Heart right ventricle (tissue), 16 donors: ENCODE measurements at regions not wholly inside any gene's neighbourhood (a gene's known extent, or its start where the extent isn't known, plus 50 kb on each side); places are given as distances from the start of the nearest gene placed in this dataset.

ENCODE experiments used
- ATAC-seq, 8 donors: fragments of 200-7000 bp; cut with Tn5 transposase; one replicate each; pipeline ENCODE4 v1.9.1; 2020; ENCODE audit warnings: mild to moderate bottlenecking in 8 of 8, moderate library complexity in 8 of 8, moderate number of reproducible peaks in 1 of 8
- DNase-seq, 2 donors: peaks; one replicate each; pipeline ENCODE4 v3.0.0-alpha.2; 2020
- H3K27ac ChIP-seq, 10 donors: fragments of 200-600 bp; sonication (generic) in 2 of 10; one replicate each; pipeline versions ENCODE4 v1.5.0 to v1.8.0; 2020 to 2022; ENCODE audit warnings: mild to moderate bottlenecking in 3 of 10
- H3K27me3 ChIP-seq, 7 donors: fragments of 200-600 bp; one replicate each; pipeline ENCODE4 v1.8.0; 2021 to 2022; ENCODE audit warnings: mild to moderate bottlenecking in 2 of 7
- H3K36me3 ChIP-seq, 9 donors: fragments of 200-600 bp; sonication (generic) in 1 of 9; one replicate each; pipeline versions ENCODE4 v1.5.0 to v1.8.0; 2020 to 2022; ENCODE audit warnings: mild to moderate bottlenecking in 2 of 9
- H3K4me1 ChIP-seq, 9 donors: fragments of 200-600 bp; sonication (generic) in 1 of 9; one replicate each; pipeline versions ENCODE4 v1.5.0 to v1.8.0; 2020 to 2022; ENCODE audit warnings: mild to moderate bottlenecking in 4 of 9
- H3K4me3 ChIP-seq, 10 donors: fragments of 200-600 bp; sonication (generic) in 2 of 10; one replicate each; pipeline versions ENCODE4 v1.5.0 to v1.8.0; 2020 to 2022; ENCODE audit warnings: mild to moderate bottlenecking in 7 of 10, moderate library complexity in 2 of 10
- H3K9me3 ChIP-seq, 11 donors: fragments of 200-600 bp in 10 of 11; sonication (generic) in 2 of 11; one replicate each; pipeline versions ENCODE4 v1.5.0 to v1.8.0; 2013 to 2022; ENCODE audit warnings: mild to moderate bottlenecking in 2 of 11, control low read depth in 1 of 11, moderate library complexity in 1 of 11
- CTCF ChIP-seq, 9 donors: fragments of 200-600 bp; sonication (generic) in 2 of 9; IDR thresholded peaks; one replicate each; pipeline versions ENCODE4 v1.5.0 to v1.8.0; 2021 to 2022; ENCODE audit warnings: antibody characterized with exemption in 9 of 9, mild to moderate bottlenecking in 5 of 9, moderate library complexity in 1 of 9
- WGBS, 2 donors: extraction: QIAGEN DNeasy Blood & Tissue Kit; methylation state at CpG; one replicate each; pipeline ENCODE4 v1.1.7; 2013; ENCODE audit warnings: inconsistent platforms in 1 of 2; 5-methylcytosine and 5-hydroxymethylcytosine counted together
- intact Hi-C, 10 donors: fragments of 100-400 bp; cut with DNase I; formaldehyde crosslinking; loops; one replicate each; pipeline versions ENCODE4 v1.11.1 to v1.14.2; 2022
- donor health status: Arrhythmogenic right ventricular cardiomyopathy.
- donor health status: ischemic (EF 13 %, LVEDD 7.1; RV severe dilation, severe dysfunction).
- donor health status: healthy with polysubstance abuse.
- donor health status: DM: no; HTN: yes; CAD: no.
- donor health status: DM: no; HTN: no; CAD: no.
- donor health status: ischemic (EF 25% LVEDD 6.9; RV normal size, moderate dysfunction).
- donor health status: ischemic (EF 25% LVEDD 5.7; RV mildly dilated, moderate dysfunction).
- donor health status: healthy.
- donor health status: DM: yes; HTN: yes; CAD: no.
- donor health status: Ischemic cardiomyopathy.
- donor health status: ischemic (EF 35%, LVEDD 5.7; RV mildly dilated, moderate dysfunction).
- donor health status: nonischemic (EF 11% LVEDD 7.7; RV severe dilation, severe dysfunction).
- donor health status: DM: yes; HTN: yes; CAD: no.
- donor health status: PGD.
- donor health status: ischemic (EF 29% LVEDD 5.4; RV normal size, mild dysfunction).
- donor health status: nonischemic (EF 23%, LVEDD 6.1; RV moderate dilation, normal function).

- 61 to 75% methylated on average over 5 of the region's 5 CpGs for WGBS, 2 donors
- Histone ChIP-seq H3K27me3 (no peaks in the 10 kb centered on the region), H3K36me3 (no peaks in the 10 kb centered on the region), H3K4me1 (no peaks in the 10 kb centered on the region), H3K27ac (no peak overlapping the region), H3K4me3 (no peak overlapping the region), H3K9me3 (peaks cover 0 to 8% (median 0%) of the 10 kb centered on the region in 11 donors)
- ATAC-seq = no peak
- DNase-seq = no peak
- no peak for TF ChIP-seq CTCF (IDR thresholded peaks at IDR 0.05)
- intact Hi-C loops = no loop called here
Observed at GRCh38 chr14:87542288-87542687, 450.7 kb downstream of the GALC start.

- TF ChIP-seq CTCF (IDR thresholded peaks at IDR 0.05) = no peak
- DNase-seq = no peak
- intact Hi-C loops = no loop called here
- Histone ChIP-seq H3K4me3 (no peak overlapping the region), H3K27me3 (no peaks in the 10 kb centered on the region), H3K4me1 (no peaks in the 10 kb centered on the region), H3K36me3 (no peaks in the 10 kb centered on the region), H3K27ac (no peak overlapping the region), H3K9me3 (peaks cover 0 to 8% (median 0%) of the 10 kb centered on the region in 11 donors)
- WGBS, 2 donors = 35 to 45% methylated on average over 2 of the region's 2 CpGs
- no peak for ATAC-seq
Observed at GRCh38 chr14:87540339-87540738, 452.6 kb downstream of the GALC start.

- no peak overlapping the region for H3K27ac ChIP-seq
- no peak overlapping the region for H3K4me3 ChIP-seq
- no peak for TF ChIP-seq CTCF (IDR thresholded peaks at IDR 0.05)
- no peaks in the 10 kb centered on the region for H3K9me3 ChIP-seq
- DNase-seq (no peak), ATAC-seq (no peak)
- H3K27me3 ChIP-seq = no peaks in the 10 kb centered on the region
- H3K36me3 ChIP-seq = no peaks in the 10 kb centered on the region
- intact Hi-C loops = no loop called here
- WGBS, 2 donors = 53% methylated on average over 4 of the region's 4 CpGs
- no peaks in the 10 kb centered on the region for H3K4me1 ChIP-seq
Observed at GRCh38 chr14:87529081-87529480, 463.9 kb downstream of the GALC start.

- WGBS, 2 donors = 76% methylated on average over 4 of the region's 4 CpGs
- ATAC-seq (no peak), DNase-seq (no peak)
- no peak for TF ChIP-seq CTCF (IDR thresholded peaks at IDR 0.05)
- Histone ChIP-seq H3K4me1 (no peaks in the 10 kb centered on the region), H3K4me3 (no peak overlapping the region), H3K27me3 (no peaks in the 10 kb centered on the region), H3K27ac (no peak overlapping the region), H3K9me3 (no peaks in the 10 kb centered on the region), H3K36me3 (no peaks in the 10 kb centered on the region)
- intact Hi-C loops = no loop called here
Observed at GRCh38 chr14:87526731-87527130, 466.3 kb downstream of the GALC start.

- intact Hi-C loops = no loop called here
- no peak for ATAC-seq
- H3K4me3 ChIP-seq = no peak overlapping the region
- H3K4me1 ChIP-seq = no peaks in the 10 kb centered on the region
- no peaks in the 10 kb centered on the region for H3K36me3 ChIP-seq
- H3K27ac ChIP-seq = no peak overlapping the region
- no peaks in the 10 kb centered on the region for H3K27me3 ChIP-seq
- 79% methylated on average over 4 of the region's 4 CpGs for WGBS, 2 donors
- no peaks in the 10 kb centered on the region for H3K9me3 ChIP-seq
- DNase-seq = no peak
- no peak for TF ChIP-seq CTCF (IDR thresholded peaks at IDR 0.05)
Observed at GRCh38 chr14:87524011-87524410, 469.0 kb downstream of the GALC start.
